ENCODE measurements at regions not wholly inside any gene's neighbourhood (a gene's known extent, or its start where the extent isn't known, plus 50 kb on each side); places are given as distances from the start of the nearest gene placed in this dataset.

GRCh38 chr17:77641718-77642117 lies 316.8 kb upstream of the TNRC6C start:
- DNase-seq, result no peak

- DNase-seq, result no peak
These were observed 314.1 kb upstream of the TNRC6C start for GRCh38 chr17:77644181-77645071.

GRCh38 chr17:77645072-77646045 lies 313.1 kb upstream of the TNRC6C start:
- no peak for DNase-seq

GRCh38 chr17:77646046-77646430 lies 312.5 kb upstream of the TNRC6C start:
- DNase-seq, result no peak

- no peak for DNase-seq
These were observed 311.0 kb upstream of the TNRC6C start for GRCh38 chr17:77647531-77647930.

GRCh38 chr17:77649717-77650211 lies 308.7 kb upstream of the TNRC6C start:
- DNase-seq, result no peak

GRCh38 chr17:77651988-77652387 lies 306.5 kb upstream of the TNRC6C start:
- no peak for DNase-seq

GRCh38 chr17:77654296-77654695 lies 304.2 kb upstream of the TNRC6C start:
- DNase-seq, result no peak

GRCh38 chr17:77654850-77655249 lies 303.7 kb upstream of the TNRC6C start:
- no peak for DNase-seq

- DNase-seq, result no peak
These were observed 302.4 kb upstream of the TNRC6C start for GRCh38 chr17:77656054-77656453.

GRCh38 chr17:77657839-77658238 lies 300.7 kb upstream of the TNRC6C start:
- DNase-seq, result no peak

- no peak for DNase-seq
These were observed 298.0 kb upstream of the TNRC6C start for GRCh38 chr17:77660524-77660923.

GRCh38 chr17:77662833-77663232 lies 295.7 kb upstream of the TNRC6C start:
- no peak for DNase-seq

- no peak for DNase-seq
These were observed 294.3 kb upstream of the TNRC6C start for GRCh38 chr17:77664097-77664729.

GRCh38 chr17:77665833-77666232 lies 292.7 kb upstream of the TNRC6C start:
- no peak for DNase-seq

- no peak for DNase-seq
These were observed 292.0 kb upstream of the TNRC6C start for GRCh38 chr17:77666462-77666861.

GRCh38 chr17:77666881-77667395 lies 291.6 kb upstream of the TNRC6C start:
- no peak for DNase-seq

GRCh38 chr17:77667478-77667877 lies 291.0 kb upstream of the TNRC6C start:
- no peak for DNase-seq

- no peak for DNase-seq
These were observed 290.0 kb upstream of the TNRC6C start for GRCh38 chr17:77668518-77668917.

- no peak for DNase-seq
These were observed 288.3 kb upstream of the TNRC6C start for GRCh38 chr17:77670173-77670572.

- no peak for DNase-seq
These were observed 284.1 kb upstream of the TNRC6C start for GRCh38 chr17:77674358-77674757.

- no peak for DNase-seq
These were observed 283.1 kb upstream of the TNRC6C start for GRCh38 chr17:77675411-77675810.

- DNase-seq, result no peak
These were observed 282.7 kb upstream of the TNRC6C start for GRCh38 chr17:77675816-77676215.
